ENCODE measurements at regions not wholly inside any gene's neighbourhood (a gene's known extent, or its start where the extent isn't known, plus 50 kb on each side); places are given as distances from the start of the nearest gene placed in this dataset.

GRCh38 chr12:94074980-94075629 lies 73.3 kb upstream of the PLXNC1 start:
- H3K27me3 Mint-ChIP-seq (ENCODE audit: low read depth): peaks cover 17% of the 10 kb centered on the region
- peaks cover 35% of the 10 kb centered on the region for H3K4me1 Mint-ChIP-seq (ENCODE audit: low read depth)
- H3K9me3 Mint-ChIP-seq: peaks cover 3% of the 10 kb centered on the region
- H3K36me3 Mint-ChIP-seq (ENCODE audit: low read depth): peaks cover 6% of the 10 kb centered on the region
- no peak overlapping the region for H3K4me3 Mint-ChIP-seq
- no peak overlapping the region for H3K27ac Mint-ChIP-seq

- Mint-ChIP-seq H3K36me3 (ENCODE audit: low read depth) (peaks cover 6% of the 10 kb centered on the region), H3K4me1 (ENCODE audit: low read depth) (peaks cover 32% of the 10 kb centered on the region), H3K27me3 (ENCODE audit: low read depth) (peaks cover 17% of the 10 kb centered on the region), H3K9me3 (no peaks in the 10 kb centered on the region), H3K27ac (no peak overlapping the region), H3K4me3 (no peak overlapping the region)
Observed at GRCh38 chr12:94077209-94077608, 71.2 kb upstream of the PLXNC1 start.

- peak overlapping the region; percentile 1 for H3K4me3 Mint-ChIP-seq
Observed at GRCh38 chr12:94078138-94078723, 70.1 kb upstream of the PLXNC1 start.

GRCh38 chr12:94078736-94079509 lies 69.5 kb upstream of the PLXNC1 start:
- Mint-ChIP-seq H3K27ac (no peak overlapping the region), H3K4me3 (no peak overlapping the region), H3K4me1 (ENCODE audit: low read depth) (peaks cover 24% of the 10 kb centered on the region), H3K27me3 (ENCODE audit: low read depth) (peaks cover 17% of the 10 kb centered on the region), H3K9me3 (peaks cover 9% of the 10 kb centered on the region), H3K36me3 (ENCODE audit: low read depth) (peaks cover 12% of the 10 kb centered on the region)

More at GRCh38 chr12:94078138-94078723, 70.1 kb upstream of the PLXNC1 start:
- Mint-ChIP-seq H3K36me3 (ENCODE audit: low read depth) (peaks cover 8% of the 10 kb centered on the region), H3K27ac (peak overlapping the region; percentile 2), H3K27me3 (ENCODE audit: low read depth) (peaks cover 17% of the 10 kb centered on the region), H3K4me1 (ENCODE audit: low read depth) (peaks cover 31% of the 10 kb centered on the region), H3K9me3 (peaks cover 2% of the 10 kb centered on the region)

- Mint-ChIP-seq H3K27me3 (ENCODE audit: low read depth) (peaks cover 15% of the 10 kb centered on the region), H3K27ac (no peak overlapping the region)
Observed at GRCh38 chr12:94079566-94080340, 68.6 kb upstream of the PLXNC1 start.

GRCh38 chr12:94080341-94081009 lies 67.9 kb upstream of the PLXNC1 start:
- Mint-ChIP-seq H3K4me3 (no peak overlapping the region), H3K27ac (no peak overlapping the region), H3K36me3 (ENCODE audit: low read depth) (peaks cover 12% of the 10 kb centered on the region), H3K4me1 (ENCODE audit: low read depth) (peaks cover 15% of the 10 kb centered on the region), H3K9me3 (peaks cover 21% of the 10 kb centered on the region), H3K27me3 (ENCODE audit: low read depth) (peaks cover 8% of the 10 kb centered on the region)

More at GRCh38 chr12:94079566-94080340, 68.6 kb upstream of the PLXNC1 start:
- H3K9me3 Mint-ChIP-seq: peaks cover 14% of the 10 kb centered on the region
- peaks cover 12% of the 10 kb centered on the region for H3K36me3 Mint-ChIP-seq (ENCODE audit: low read depth)
- H3K4me1 Mint-ChIP-seq (ENCODE audit: low read depth): peaks cover 20% of the 10 kb centered on the region
- no peak overlapping the region for H3K4me3 Mint-ChIP-seq

GRCh38 chr12:94082690-94083089 lies 65.7 kb upstream of the PLXNC1 start:
- Mint-ChIP-seq H3K27me3 (ENCODE audit: low read depth) (peaks cover 4% of the 10 kb centered on the region), H3K27ac (no peak overlapping the region), H3K9me3 (peaks cover 24% of the 10 kb centered on the region), H3K4me1 (ENCODE audit: low read depth) (peaks cover 12% of the 10 kb centered on the region), H3K36me3 (ENCODE audit: low read depth) (peaks cover 12% of the 10 kb centered on the region), H3K4me3 (no peak overlapping the region)

GRCh38 chr12:94089891-94090290 lies 58.5 kb upstream of the PLXNC1 start:
- H3K9me3 Mint-ChIP-seq: peaks cover 9% of the 10 kb centered on the region
- peaks cover 4% of the 10 kb centered on the region for H3K4me1 Mint-ChIP-seq (ENCODE audit: low read depth)
- no peak overlapping the region for H3K4me3 Mint-ChIP-seq
- no peak overlapping the region for H3K27ac Mint-ChIP-seq
- H3K27me3 Mint-ChIP-seq (ENCODE audit: low read depth): no peaks in the 10 kb centered on the region
- H3K36me3 Mint-ChIP-seq (ENCODE audit: low read depth): no peaks in the 10 kb centered on the region

GRCh38 chr12:94091624-94092023 lies 56.8 kb upstream of the PLXNC1 start:
- no peak overlapping the region for H3K4me3 Mint-ChIP-seq
- no peak overlapping the region for H3K27ac Mint-ChIP-seq
- H3K9me3 Mint-ChIP-seq: no peaks in the 10 kb centered on the region
- no peaks in the 10 kb centered on the region for H3K36me3 Mint-ChIP-seq (ENCODE audit: low read depth)
- peaks cover 4% of the 10 kb centered on the region for H3K4me1 Mint-ChIP-seq (ENCODE audit: low read depth)
- no peaks in the 10 kb centered on the region for H3K27me3 Mint-ChIP-seq (ENCODE audit: low read depth)

GRCh38 chr12:94092516-94093241 lies 55.7 kb upstream of the PLXNC1 start:
- Mint-ChIP-seq H3K36me3 (ENCODE audit: low read depth) (no peaks in the 10 kb centered on the region), H3K9me3 (no peaks in the 10 kb centered on the region), H3K4me1 (ENCODE audit: low read depth) (peaks cover 4% of the 10 kb centered on the region), H3K27me3 (ENCODE audit: low read depth) (no peaks in the 10 kb centered on the region), H3K27ac (no peak overlapping the region), H3K4me3 (no peak overlapping the region)

GRCh38 chr12:94094700-94095099 lies 53.7 kb upstream of the PLXNC1 start:
- Mint-ChIP-seq H3K27ac (no peak overlapping the region), H3K9me3 (no peaks in the 10 kb centered on the region), H3K4me1 (ENCODE audit: low read depth) (peaks cover 10% of the 10 kb centered on the region), H3K4me3 (no peak overlapping the region), H3K36me3 (ENCODE audit: low read depth) (no peaks in the 10 kb centered on the region), H3K27me3 (ENCODE audit: low read depth) (no peaks in the 10 kb centered on the region)

- H3K27me3 Mint-ChIP-seq (ENCODE audit: low read depth): no peaks in the 10 kb centered on the region
- no peaks in the 10 kb centered on the region for H3K36me3 Mint-ChIP-seq (ENCODE audit: low read depth)
- H3K27ac Mint-ChIP-seq: no peak overlapping the region
- H3K4me1 Mint-ChIP-seq (ENCODE audit: low read depth): peaks cover 18% of the 10 kb centered on the region
- no peak overlapping the region for H3K4me3 Mint-ChIP-seq
- no peaks in the 10 kb centered on the region for H3K9me3 Mint-ChIP-seq
Observed at GRCh38 chr12:94095618-94096017, 52.8 kb upstream of the PLXNC1 start.

GRCh38 chr12:94098466-94098865 lies 49.9 kb upstream of the PLXNC1 start:
- Mint-ChIP-seq H3K27ac (no peak overlapping the region), H3K4me1 (ENCODE audit: low read depth) (peaks cover 23% of the 10 kb centered on the region), H3K4me3 (no peak overlapping the region), H3K36me3 (ENCODE audit: low read depth) (no peaks in the 10 kb centered on the region), H3K9me3 (no peaks in the 10 kb centered on the region), H3K27me3 (ENCODE audit: low read depth) (no peaks in the 10 kb centered on the region)

Measured in T-helper 1 cell treated with Interleukin-12 subunit alpha and Interleukin-12 subunit beta and Interleukin-4 antibody, amounts not matched to agents 30 μg/mL and 1 μg/mL, for 36 hours (primary cell).